A673 (cell line): ENCODE measurements at regions not wholly inside any gene's neighbourhood (a gene's known extent, or its start where the extent isn't known, plus 50 kb on each side); places are given as distances from the start of the nearest gene placed in this dataset.

Experiments used
- BruUV-seq: library from RNA; stranded (reverse); fragments of 400-500 nt; replicated peaks from 2 replicates; lab custom pipeline; 2021; lab: Mats Ljungman, UMichigan
- CTCF ChIA-PET: fragments of 300-600 bp; sonication (Branson Sonifier 250); formaldehyde crosslinking; loops from one replicate; lab custom pipeline; 2022; ENCODE audit warnings: antibody characterized with exemption; lab: Charles Lee
- POLR2A ChIA-PET: fragments of 300-600 bp; sonication (Branson Sonifier 250); formaldehyde crosslinking; loops from one replicate; lab custom pipeline; 2022; ENCODE audit warnings: antibody characterized with exemption; ENCODE audit not compliant: low non-redundant PET; lab: Charles Lee
- DNase-seq: peaks from one replicate; pipeline ENCODE4 v3.0.0-alpha.2; 2015; ENCODE audit warnings: low spot score
- H3K27ac ChIP-seq: fragments of 200-600 bp; sonication (generic); 2 replicates; pipeline ENCODE4 v1.5.1; 2016; ENCODE audit warnings: mixed run types, low read depth, mild to moderate bottlenecking, mixed read lengths, antibody characterized with exemption, low read length; ENCODE audit not compliant: poor library complexity, severe bottlenecking
- H3K27me3 ChIP-seq: fragments of 200-600 bp; sonication (generic); replicated peaks from 2 replicates; pipeline ENCODE4 v1.6.1; 2017; ENCODE audit warnings: mixed run types, low read depth, mild to moderate bottlenecking, mixed read lengths, antibody characterized with exemption, low read length; ENCODE audit not compliant: insufficient read depth, poor library complexity
- H3K36me3 ChIP-seq: fragments of 200-600 bp; sonication (generic); 2 replicates; pipeline ENCODE4 v1.6.1; 2016; ENCODE audit warnings: mixed run types, mild to moderate bottlenecking, mixed read lengths, antibody characterized with exemption, low read length; ENCODE audit not compliant: insufficient read depth, poor library complexity, severe bottlenecking
- H3K4me1 ChIP-seq: fragments of 200-600 bp; sonication (generic); 2 replicates; pipeline ENCODE4 v1.6.1; 2017; ENCODE audit warnings: mixed run types, mild to moderate bottlenecking, mixed read lengths, antibody characterized with exemption, low read length; ENCODE audit not compliant: insufficient read depth, poor library complexity, severe bottlenecking
- H3K4me3 ChIP-seq: fragments of 200-600 bp; sonication (generic); 2 replicates; pipeline ENCODE4 v1.5.1; 2016; ENCODE audit warnings: low read depth, mixed run types, mild to moderate bottlenecking, mixed read lengths, low read length; ENCODE audit not compliant: poor library complexity, severe bottlenecking
- H3K9me3 ChIP-seq: fragments of 200-600 bp; sonication (generic); 2 replicates; pipeline ENCODE4 v1.6.1; 2016; ENCODE audit warnings: mixed run types, low read depth, mild to moderate bottlenecking, mixed read lengths, antibody characterized with exemption, low read length; ENCODE audit not compliant: poor library complexity, severe bottlenecking
- EZH2 ChIP-seq: fragments of 200-600 bp; sonication (generic); IDR thresholded peaks from 2 replicates; pipeline ENCODE4 v1.6.1; 2017; ENCODE audit warnings: borderline replicate concordance, low read depth, mild to moderate bottlenecking, mixed read lengths, antibody characterized with exemption, low read length; ENCODE audit not compliant: poor library complexity, severe bottlenecking
- intact Hi-C: fragments of 100-400 bp; cut with micrococcal nuclease; formaldehyde crosslinking; loops from one replicate; pipeline ENCODE4 v1.10.0; 2022; ENCODE audit not compliant: unreplicated experiment
- TF ChIP-seq, protein P1 (sequence below): fragments of 300-800, 200-600 bp; sonication (generic); conservative IDR thresholded peaks from 2 replicates; pipeline ENCODE4 v1.5.1; 2017; ENCODE audit warnings: low read depth, mild to moderate bottlenecking, antibody characterized with exemption, low read length, moderate library complexity, mixed read lengths

DNA sequence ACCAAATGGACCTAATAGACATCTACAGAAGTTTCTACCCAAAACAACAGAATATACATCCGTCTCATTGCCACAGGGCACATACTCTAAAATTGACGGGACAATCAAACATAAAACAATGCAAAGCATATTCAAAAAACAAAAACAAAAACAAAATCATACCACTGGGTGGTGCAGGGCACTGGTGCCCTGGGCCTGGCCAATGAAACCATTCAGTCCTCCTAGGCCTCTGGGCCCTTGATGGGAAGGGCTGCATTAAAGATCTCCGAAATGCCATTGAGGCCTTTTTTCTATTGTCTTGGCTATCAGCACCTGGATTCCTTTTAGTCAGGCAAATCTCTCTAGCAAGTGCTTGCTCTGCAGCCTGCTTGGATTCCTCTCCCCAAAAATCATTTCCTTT lies 213.9 kb upstream of the ZCCHC13 start:
- DNase-seq, result no peak
- TF ChIP-seq, protein P1, sequence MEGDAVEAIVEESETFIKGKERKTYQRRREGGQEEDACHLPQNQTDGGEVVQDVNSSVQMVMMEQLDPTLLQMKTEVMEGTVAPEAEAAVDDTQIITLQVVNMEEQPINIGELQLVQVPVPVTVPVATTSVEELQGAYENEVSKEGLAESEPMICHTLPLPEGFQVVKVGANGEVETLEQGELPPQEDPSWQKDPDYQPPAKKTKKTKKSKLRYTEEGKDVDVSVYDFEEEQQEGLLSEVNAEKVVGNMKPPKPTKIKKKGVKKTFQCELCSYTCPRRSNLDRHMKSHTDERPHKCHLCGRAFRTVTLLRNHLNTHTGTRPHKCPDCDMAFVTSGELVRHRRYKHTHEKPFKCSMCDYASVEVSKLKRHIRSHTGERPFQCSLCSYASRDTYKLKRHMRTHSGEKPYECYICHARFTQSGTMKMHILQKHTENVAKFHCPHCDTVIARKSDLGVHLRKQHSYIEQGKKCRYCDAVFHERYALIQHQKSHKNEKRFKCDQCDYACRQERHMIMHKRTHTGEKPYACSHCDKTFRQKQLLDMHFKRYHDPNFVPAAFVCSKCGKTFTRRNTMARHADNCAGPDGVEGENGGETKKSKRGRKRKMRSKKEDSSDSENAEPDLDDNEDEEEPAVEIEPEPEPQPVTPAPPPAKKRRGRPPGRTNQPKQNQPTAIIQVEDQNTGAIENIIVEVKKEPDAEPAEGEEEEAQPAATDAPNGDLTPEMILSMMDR, result no peak
- no peak for TF ChIP-seq EZH2
- H3K27me3 ChIP-seq, result no peaks in the 10 kb centered on the region
- H3K27ac ChIP-seq, result no peak overlapping the region
- no TSS peak for BruUV-seq
- ChIA-PET CTCF (no interaction called here), POLR2A (no interaction called here)
- intact Hi-C loops, result no loop called here
- H3K9me3 ChIP-seq, result no peaks in the 10 kb centered on the region
- H3K36me3 ChIP-seq, result no peaks in the 10 kb centered on the region
- no peak overlapping the region for H3K4me3 ChIP-seq
- H3K4me1 ChIP-seq, result no peaks in the 10 kb centered on the region

DNA sequence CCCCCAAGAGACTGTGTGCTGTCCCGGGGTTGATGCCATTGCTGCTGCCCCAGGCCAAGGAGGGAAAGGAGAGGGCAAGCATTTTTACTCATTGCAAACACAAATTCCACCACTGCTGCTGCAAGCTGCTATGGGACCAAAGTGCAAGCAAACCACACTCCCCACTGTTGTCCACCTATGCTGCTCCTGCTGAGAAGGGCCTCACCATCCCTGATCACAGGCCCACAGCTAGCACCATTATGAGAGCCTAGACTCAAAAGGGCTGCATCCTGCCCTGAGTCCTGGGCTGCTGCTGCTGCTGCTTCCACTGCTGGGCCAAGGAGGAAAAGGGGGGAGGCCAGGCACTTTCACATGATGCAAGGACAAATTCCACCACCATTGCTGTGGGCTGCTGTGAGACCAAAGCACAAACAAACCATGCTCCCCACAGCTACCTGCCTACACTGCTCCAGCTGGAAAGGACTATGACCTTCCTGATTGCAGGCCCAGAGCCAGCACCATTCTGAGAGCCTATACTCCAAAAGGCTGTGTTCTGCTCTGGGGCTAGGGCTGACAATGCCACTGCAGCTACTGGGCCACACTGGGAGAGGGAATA lies 218.2 kb upstream of the ZCCHC13 start:
- Histone ChIP-seq H3K4me1 (no peaks in the 10 kb centered on the region), H3K27me3 (no peaks in the 10 kb centered on the region), H3K27ac (no peak overlapping the region), H3K9me3 (no peaks in the 10 kb centered on the region), H3K36me3 (no peaks in the 10 kb centered on the region), H3K4me3 (no peak overlapping the region)
- CTCF ChIA-PET, result no interaction called here
- POLR2A ChIA-PET, result no interaction called here
- intact Hi-C loops, result no loop called here
- no TSS peak for BruUV-seq
- TF ChIP-seq EZH2, result no peak
- TF ChIP-seq, protein P1, result no peak
- no peak for DNase-seq

DNA sequence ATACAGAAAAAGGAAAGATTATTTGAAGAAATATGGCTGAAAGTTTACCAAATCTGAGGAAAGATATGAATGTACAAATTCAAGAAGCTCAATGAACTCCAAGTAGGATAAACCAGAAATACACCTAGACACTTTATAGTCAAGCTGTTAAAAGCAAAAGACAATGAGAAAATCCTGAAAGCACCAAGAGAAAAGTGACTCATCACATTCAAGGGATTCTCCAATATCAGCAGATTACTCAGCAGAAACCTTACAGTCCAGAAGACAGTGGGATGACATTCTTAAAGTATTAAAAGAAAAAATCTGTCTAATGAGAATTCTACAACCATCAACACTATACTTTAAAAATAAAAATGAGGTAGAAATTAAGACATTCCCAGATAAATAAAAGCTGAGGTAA lies 223.8 kb upstream of the ZCCHC13 start:
- Histone ChIP-seq H3K4me3 (no peak overlapping the region), H3K27ac (no peak overlapping the region), H3K27me3 (no peaks in the 10 kb centered on the region), H3K9me3 (peaks cover 11% of the 10 kb centered on the region), H3K36me3 (no peaks in the 10 kb centered on the region), H3K4me1 (no peaks in the 10 kb centered on the region)
- intact Hi-C loops, result no loop called here
- no peak for DNase-seq
- no TSS peak for BruUV-seq
- POLR2A ChIA-PET, result no interaction called here
- TF ChIP-seq EZH2, result no peak
- TF ChIP-seq, protein P1, result no peak
- CTCF ChIA-PET, result no interaction called here
